C4-2B (cell line): ENCODE measurements at regions not wholly inside any gene's neighbourhood (a gene's known extent, or its start where the extent isn't known, plus 50 kb on each side); places are given as distances from the start of the nearest gene placed in this dataset.

Experiments
- ZFX ChIP-seq: fragments of 450-650 bp; IDR thresholded peaks from 2 replicates; pipeline ENCODE4 v1.6.1; 2017
- TF ChIP-seq, protein P1 (sequence below): fragments of 450-650 bp; conservative IDR thresholded peaks from 2 replicates; pipeline ENCODE4 v1.5.1; 2017; ENCODE audit warnings: mild to moderate bottlenecking

DNA sequence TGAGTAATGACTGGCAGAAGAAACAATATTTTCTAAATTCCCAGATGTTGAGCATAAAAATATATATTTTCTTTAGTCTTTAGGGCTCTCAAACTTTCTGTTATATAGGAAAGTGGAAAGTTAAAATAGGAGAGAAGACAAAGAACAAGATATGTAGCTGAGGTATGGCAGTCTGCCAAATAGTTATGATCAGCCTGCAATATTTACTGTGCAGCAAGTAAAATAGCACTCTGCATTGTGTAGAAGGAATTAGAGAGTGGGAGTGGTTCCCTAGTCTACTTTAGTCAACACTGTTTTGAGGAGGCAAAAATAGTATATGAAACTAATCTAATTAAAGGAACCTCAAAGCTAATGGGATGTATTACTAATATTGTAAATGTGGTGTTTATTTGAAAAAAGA is 978.1 kb upstream of the ALCAM start:
- TF ChIP-seq, protein P1, sequence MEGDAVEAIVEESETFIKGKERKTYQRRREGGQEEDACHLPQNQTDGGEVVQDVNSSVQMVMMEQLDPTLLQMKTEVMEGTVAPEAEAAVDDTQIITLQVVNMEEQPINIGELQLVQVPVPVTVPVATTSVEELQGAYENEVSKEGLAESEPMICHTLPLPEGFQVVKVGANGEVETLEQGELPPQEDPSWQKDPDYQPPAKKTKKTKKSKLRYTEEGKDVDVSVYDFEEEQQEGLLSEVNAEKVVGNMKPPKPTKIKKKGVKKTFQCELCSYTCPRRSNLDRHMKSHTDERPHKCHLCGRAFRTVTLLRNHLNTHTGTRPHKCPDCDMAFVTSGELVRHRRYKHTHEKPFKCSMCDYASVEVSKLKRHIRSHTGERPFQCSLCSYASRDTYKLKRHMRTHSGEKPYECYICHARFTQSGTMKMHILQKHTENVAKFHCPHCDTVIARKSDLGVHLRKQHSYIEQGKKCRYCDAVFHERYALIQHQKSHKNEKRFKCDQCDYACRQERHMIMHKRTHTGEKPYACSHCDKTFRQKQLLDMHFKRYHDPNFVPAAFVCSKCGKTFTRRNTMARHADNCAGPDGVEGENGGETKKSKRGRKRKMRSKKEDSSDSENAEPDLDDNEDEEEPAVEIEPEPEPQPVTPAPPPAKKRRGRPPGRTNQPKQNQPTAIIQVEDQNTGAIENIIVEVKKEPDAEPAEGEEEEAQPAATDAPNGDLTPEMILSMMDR = no peak
- TF ChIP-seq ZFX = no peak
